HEK293 (cell line): ENCODE measurements at regions not wholly inside any gene's neighbourhood (a gene's known extent, or its start where the extent isn't known, plus 50 kb on each side); places are given as distances from the start of the nearest gene placed in this dataset.
A peak's percentile ranks its signal among the peaks of the same experiment; 100 is the strongest.

Experiments
- BCL11A ChIP-seq: fragments of 450-650 bp; formaldehyde crosslinking; IDR thresholded peaks from 2 replicates; pipeline ENCODE4 v1.5.1; 2016; ENCODE audit warnings: low read depth, missing biosample characterization, missing genetic modification characterization
- EGR2 ChIP-seq: fragments of 450-650 bp; formaldehyde crosslinking; IDR thresholded peaks from 2 replicates; pipeline ENCODE4 v1.5.1; 2016; ENCODE audit warnings: low read depth, missing biosample characterization, missing genetic modification characterization
- GFI1B ChIP-seq: fragments of 450-650 bp; formaldehyde crosslinking; IDR thresholded peaks from 2 replicates; pipeline ENCODE4 v1.5.1; 2016; ENCODE audit warnings: missing biosample characterization, missing genetic modification characterization
- MEIS1 ChIP-seq: sonication (generic); formaldehyde crosslinking; IDR thresholded peaks from 2 replicates; pipeline ENCODE4 v1.8.1; 2022; ENCODE audit warnings: missing genetic modification reagents, mild to moderate bottlenecking, borderline replicate concordance
- SALL2 ChIP-seq: fragments of 450-650 bp; formaldehyde crosslinking; IDR thresholded peaks from 2 replicates; pipeline ENCODE4 v1.5.0; 2017; ENCODE audit warnings: missing biosample characterization, mild to moderate bottlenecking, missing genetic modification characterization, borderline replicate concordance
- SETDB1 ChIP-seq: IDR thresholded peaks from one replicate; pipeline ENCODE4 v1.6.1; 2017; ENCODE audit warnings: mild to moderate bottlenecking, low read length, moderate library complexity, mixed read lengths; ENCODE audit not compliant: insufficient read length
- SP2 ChIP-seq: fragments of 450-650 bp; formaldehyde crosslinking; IDR thresholded peaks from 2 replicates; pipeline ENCODE4 v1.5.1; 2016; ENCODE audit warnings: missing biosample characterization, missing genetic modification characterization
- WT1 ChIP-seq: fragments of 450-650 bp; formaldehyde crosslinking; IDR thresholded peaks from 2 replicates; pipeline ENCODE4 v1.5.1; 2016; ENCODE audit warnings: missing biosample characterization, missing genetic modification characterization
- ZBTB17 ChIP-seq: fragments of 450-650 bp; formaldehyde crosslinking; IDR thresholded peaks from 2 replicates; pipeline ENCODE4 v1.5.1; 2016; ENCODE audit warnings: missing biosample characterization, missing genetic modification characterization
- ZBTB20 ChIP-seq: fragments of 450-650 bp; formaldehyde crosslinking; IDR thresholded peaks from 2 replicates; pipeline ENCODE4 v1.5.1; 2016; ENCODE audit warnings: missing biosample characterization, missing genetic modification characterization
- ZBTB48 ChIP-seq: fragments of 450-650 bp; formaldehyde crosslinking; IDR thresholded peaks from 2 replicates; pipeline ENCODE4 v1.5.1; 2016; ENCODE audit warnings: missing biosample characterization, missing genetic modification characterization
- ZBTB8A ChIP-seq: fragments of 450-650 bp; formaldehyde crosslinking; IDR thresholded peaks from 2 replicates; pipeline ENCODE4 v1.5.1; 2016; ENCODE audit warnings: missing biosample characterization, missing genetic modification characterization
- ZIC2 ChIP-seq: fragments of 450-650 bp; formaldehyde crosslinking; IDR thresholded peaks from 2 replicates; pipeline ENCODE4 v1.5.1; 2016; ENCODE audit warnings: missing biosample characterization, missing genetic modification characterization
- ZNF10 ChIP-seq: fragments of 450-650 bp; formaldehyde crosslinking; IDR thresholded peaks from 2 replicates; pipeline ENCODE4 v1.5.1; 2017; ENCODE audit warnings: missing biosample characterization, missing genetic modification characterization
- ZNF121 ChIP-seq: fragments of 450-650 bp; formaldehyde crosslinking; IDR thresholded peaks from 2 replicates; pipeline ENCODE4 v1.5.1; 2016; ENCODE audit warnings: missing biosample characterization, missing genetic modification characterization
- ZNF19 ChIP-seq: fragments of 450-650 bp; formaldehyde crosslinking; IDR thresholded peaks from 2 replicates; pipeline ENCODE4; 2016; ENCODE audit warnings: missing biosample characterization, missing genetic modification characterization, low read depth
- ZNF239 ChIP-seq: fragments of 450-650 bp; formaldehyde crosslinking; IDR thresholded peaks from 2 replicates; pipeline ENCODE4 v1.5.1; 2016; ENCODE audit warnings: missing biosample characterization, missing genetic modification characterization
- ZNF292 ChIP-seq: fragments of 450-650 bp; formaldehyde crosslinking; IDR thresholded peaks from 2 replicates; pipeline ENCODE4 v1.5.1; 2016; ENCODE audit warnings: low read depth, missing biosample characterization, missing genetic modification characterization, borderline replicate concordance
- ZNF324 ChIP-seq: fragments of 450-650 bp; formaldehyde crosslinking; IDR thresholded peaks from 2 replicates; pipeline ENCODE4 v1.5.1; 2016; ENCODE audit warnings: missing biosample characterization, missing genetic modification characterization
- ZNF335 ChIP-seq: fragments of 450-650 bp; formaldehyde crosslinking; conservative IDR thresholded peaks from 2 replicates; pipeline ENCODE4 v1.5.1; 2016; ENCODE audit warnings: missing biosample characterization, missing genetic modification characterization
- ZNF350 ChIP-seq: fragments of 450-650 bp; formaldehyde crosslinking; IDR thresholded peaks from 2 replicates; pipeline ENCODE4 v1.5.0; 2017; ENCODE audit warnings: missing biosample characterization, mild to moderate bottlenecking, missing genetic modification characterization
- ZNF354C ChIP-seq: fragments of 450-650 bp; formaldehyde crosslinking; IDR thresholded peaks from 2 replicates; pipeline ENCODE4 v1.5.1; 2016; ENCODE audit warnings: missing biosample characterization, missing genetic modification characterization, low read depth, borderline replicate concordance
- ZNF48 ChIP-seq: fragments of 450-650 bp; formaldehyde crosslinking; IDR thresholded peaks from 2 replicates; pipeline ENCODE4 v1.5.1; 2016; ENCODE audit warnings: missing biosample characterization, missing genetic modification characterization
- ZNF561 ChIP-seq: fragments of 450-650 bp; IDR thresholded peaks from 2 replicates; pipeline ENCODE4 v1.5.1; 2018; ENCODE audit warnings: missing biosample characterization, missing genetic modification characterization, borderline replicate concordance
- ZNF585B ChIP-seq: fragments of 450-650 bp; formaldehyde crosslinking; IDR thresholded peaks from 2 replicates; pipeline ENCODE4 v1.5.1; 2016; ENCODE audit warnings: missing biosample characterization, missing genetic modification characterization
- ZNF610 ChIP-seq: fragments of 450-650 bp; formaldehyde crosslinking; IDR thresholded peaks from 2 replicates; pipeline ENCODE4 v1.5.1; 2016; ENCODE audit warnings: missing biosample characterization, missing genetic modification characterization, borderline replicate concordance
- ZNF629 ChIP-seq: fragments of 450-650 bp; formaldehyde crosslinking; IDR thresholded peaks from 2 replicates; pipeline ENCODE4 v1.5.1; 2017; ENCODE audit warnings: missing biosample characterization, missing genetic modification characterization
- ZNF670 ChIP-seq: fragments of 450-650 bp; formaldehyde crosslinking; IDR thresholded peaks from 2 replicates; pipeline ENCODE4 v1.5.1; 2016; ENCODE audit warnings: missing biosample characterization, missing genetic modification characterization, low read depth
- ZNF792 ChIP-seq: fragments of 450-650 bp; formaldehyde crosslinking; IDR thresholded peaks from 2 replicates; pipeline ENCODE4 v1.5.1; 2016; ENCODE audit warnings: missing biosample characterization, missing genetic modification characterization
- ZNF830 ChIP-seq: fragments of 450-650 bp; IDR thresholded peaks from 2 replicates; pipeline ENCODE4 v1.5.0; 2018; ENCODE audit warnings: missing biosample characterization, missing genetic modification characterization, low read depth, mild to moderate bottlenecking, moderate library complexity
- ZNF837 ChIP-seq: fragments of 450-650 bp; formaldehyde crosslinking; IDR thresholded peaks from 2 replicates; pipeline ENCODE4 v1.5.1; 2016; ENCODE audit warnings: missing biosample characterization, missing genetic modification characterization
- ZSCAN30 ChIP-seq: fragments of 450-650 bp; IDR thresholded peaks from 2 replicates; pipeline ENCODE4 v1.5.1; 2018; ENCODE audit warnings: missing biosample characterization, mild to moderate bottlenecking, missing genetic modification characterization, moderate library complexity
- TF ChIP-seq, protein P1 (sequence below): fragments of 450-650 bp; formaldehyde crosslinking; IDR thresholded peaks from 2 replicates; pipeline ENCODE4 v1.5.1; 2016; ENCODE audit warnings: missing biosample characterization, missing genetic modification characterization
- TF ChIP-seq, protein P2 (sequence below): fragments of 450-650 bp; IDR thresholded peaks from 2 replicates; pipeline ENCODE4 v1.5.1; 2018; ENCODE audit warnings: missing biosample characterization, missing genetic modification characterization
- TF ChIP-seq, protein P3 (sequence below): fragments of 450-650 bp; formaldehyde crosslinking; IDR thresholded peaks from 2 replicates; pipeline ENCODE4 v1.5.1; 2016; ENCODE audit warnings: missing biosample characterization, missing genetic modification characterization

DNA sequence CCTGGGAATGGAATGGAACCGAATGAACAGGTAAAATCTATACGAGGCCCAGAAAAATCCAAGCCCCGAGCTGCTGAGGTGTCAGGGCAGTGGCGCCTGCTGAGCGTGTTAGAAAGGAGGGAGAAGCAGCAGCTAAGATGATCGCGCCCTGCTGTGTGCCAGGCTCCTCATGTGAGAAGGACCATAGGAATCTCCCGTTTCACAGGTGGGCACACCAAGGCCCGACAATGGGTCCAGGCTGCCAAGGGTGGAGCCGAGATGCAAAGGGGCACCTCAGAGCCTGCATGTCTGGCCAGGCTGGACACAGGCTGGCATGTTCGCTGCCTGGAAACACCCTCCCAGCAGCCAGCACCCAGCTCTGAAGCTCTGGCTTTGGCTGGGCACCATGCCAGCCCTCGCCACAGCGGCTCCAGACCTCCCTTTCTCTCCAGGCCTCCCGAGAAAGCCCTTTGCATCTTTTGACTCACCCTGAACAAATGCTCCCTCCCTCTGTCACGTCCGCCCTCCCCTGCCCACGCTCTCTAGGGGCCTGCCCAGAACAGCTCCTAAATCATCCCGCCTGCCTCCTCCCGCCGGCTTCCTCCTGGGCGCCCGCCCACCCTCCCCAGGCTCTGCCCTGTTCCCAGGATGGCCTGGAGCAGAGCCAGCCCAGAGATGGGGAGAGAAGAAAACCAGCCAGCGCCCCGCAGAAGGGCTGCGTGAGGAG, 217.8 kb upstream of the GSE1 start (continued):
- TF ChIP-seq WT1 (tag by site-specific recombination) (peak; percentile 95), ZBTB8A (tag by site-specific recombination) (peak; percentile 63), ZNF561 (tag by site-specific recombination) (no peak), BCL11A (tag by site-specific recombination) (no peak), ZIC2 (tag by site-specific recombination) (peak; percentile 94), ZNF19 (tag by site-specific recombination) (no peak), ZNF350 (no peak), ZNF335 (peak; percentile 15; the same call in 1 of the 2 replicates), ZBTB17 (tag by site-specific recombination) (peak; percentile 56), ZSCAN30 (no peak), SP2 (peak; percentile 79), ZNF837 (tag by site-specific recombination) (no peak), ZNF792 (tag by site-specific recombination) (no peak), MEIS1 (0 out of 2 replicates have a peak, but pooled peaks have one; percentile 55), ZNF830 (tag by site-specific recombination) (no peak), ZNF585B (tag by site-specific recombination) (no peak), GFI1B (tag by site-specific recombination) (no peak), ZBTB48 (peak; percentile 86), ZNF354C (tag by site-specific recombination) (no peak), ZNF239 (tag by site-specific recombination) (no peak), ZBTB20 (tag by site-specific recombination) (peak; percentile 32; the same call in 1 of the 2 replicates), ZNF121 (tag by site-specific recombination) (no peak), ZNF610 (tag by site-specific recombination) (0 out of 2 replicates have a peak, but pooled peaks have one; percentile 25), ZNF48 (no peak), ZNF10 (tag by site-specific recombination) (no peak), EGR2 (tag by site-specific recombination) (peak; percentile 87), ZNF670 (tag by site-specific recombination) (no peak), ZNF324 (tag by site-specific recombination) (no peak), ZNF292 (tag by site-specific recombination) (no peak), SALL2 (tag by site-specific recombination) (no peak), ZNF629 (tag by site-specific recombination) (peak; percentile 47; the same call in 1 of the 2 replicates), SETDB1 (no peak)
- TF ChIP-seq, protein P1, sequence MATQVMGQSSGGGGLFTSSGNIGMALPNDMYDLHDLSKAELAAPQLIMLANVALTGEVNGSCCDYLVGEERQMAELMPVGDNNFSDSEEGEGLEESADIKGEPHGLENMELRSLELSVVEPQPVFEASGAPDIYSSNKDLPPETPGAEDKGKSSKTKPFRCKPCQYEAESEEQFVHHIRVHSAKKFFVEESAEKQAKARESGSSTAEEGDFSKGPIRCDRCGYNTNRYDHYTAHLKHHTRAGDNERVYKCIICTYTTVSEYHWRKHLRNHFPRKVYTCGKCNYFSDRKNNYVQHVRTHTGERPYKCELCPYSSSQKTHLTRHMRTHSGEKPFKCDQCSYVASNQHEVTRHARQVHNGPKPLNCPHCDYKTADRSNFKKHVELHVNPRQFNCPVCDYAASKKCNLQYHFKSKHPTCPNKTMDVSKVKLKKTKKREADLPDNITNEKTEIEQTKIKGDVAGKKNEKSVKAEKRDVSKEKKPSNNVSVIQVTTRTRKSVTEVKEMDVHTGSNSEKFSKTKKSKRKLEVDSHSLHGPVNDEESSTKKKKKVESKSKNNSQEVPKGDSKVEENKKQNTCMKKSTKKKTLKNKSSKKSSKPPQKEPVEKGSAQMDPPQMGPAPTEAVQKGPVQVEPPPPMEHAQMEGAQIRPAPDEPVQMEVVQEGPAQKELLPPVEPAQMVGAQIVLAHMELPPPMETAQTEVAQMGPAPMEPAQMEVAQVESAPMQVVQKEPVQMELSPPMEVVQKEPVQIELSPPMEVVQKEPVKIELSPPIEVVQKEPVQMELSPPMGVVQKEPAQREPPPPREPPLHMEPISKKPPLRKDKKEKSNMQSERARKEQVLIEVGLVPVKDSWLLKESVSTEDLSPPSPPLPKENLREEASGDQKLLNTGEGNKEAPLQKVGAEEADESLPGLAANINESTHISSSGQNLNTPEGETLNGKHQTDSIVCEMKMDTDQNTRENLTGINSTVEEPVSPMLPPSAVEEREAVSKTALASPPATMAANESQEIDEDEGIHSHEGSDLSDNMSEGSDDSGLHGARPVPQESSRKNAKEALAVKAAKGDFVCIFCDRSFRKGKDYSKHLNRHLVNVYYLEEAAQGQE (tag by site-specific recombination) = no peak
- TF ChIP-seq, protein P2, sequence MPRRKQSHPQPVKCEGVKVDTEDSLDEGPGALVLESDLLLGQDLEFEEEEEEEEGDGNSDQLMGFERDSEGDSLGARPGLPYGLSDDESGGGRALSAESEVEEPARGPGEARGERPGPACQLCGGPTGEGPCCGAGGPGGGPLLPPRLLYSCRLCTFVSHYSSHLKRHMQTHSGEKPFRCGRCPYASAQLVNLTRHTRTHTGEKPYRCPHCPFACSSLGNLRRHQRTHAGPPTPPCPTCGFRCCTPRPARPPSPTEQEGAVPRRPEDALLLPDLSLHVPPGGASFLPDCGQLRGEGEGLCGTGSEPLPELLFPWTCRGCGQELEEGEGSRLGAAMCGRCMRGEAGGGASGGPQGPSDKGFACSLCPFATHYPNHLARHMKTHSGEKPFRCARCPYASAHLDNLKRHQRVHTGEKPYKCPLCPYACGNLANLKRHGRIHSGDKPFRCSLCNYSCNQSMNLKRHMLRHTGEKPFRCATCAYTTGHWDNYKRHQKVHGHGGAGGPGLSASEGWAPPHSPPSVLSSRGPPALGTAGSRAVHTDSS (tag by site-specific recombination) = no peak
- TF ChIP-seq, protein P3, sequence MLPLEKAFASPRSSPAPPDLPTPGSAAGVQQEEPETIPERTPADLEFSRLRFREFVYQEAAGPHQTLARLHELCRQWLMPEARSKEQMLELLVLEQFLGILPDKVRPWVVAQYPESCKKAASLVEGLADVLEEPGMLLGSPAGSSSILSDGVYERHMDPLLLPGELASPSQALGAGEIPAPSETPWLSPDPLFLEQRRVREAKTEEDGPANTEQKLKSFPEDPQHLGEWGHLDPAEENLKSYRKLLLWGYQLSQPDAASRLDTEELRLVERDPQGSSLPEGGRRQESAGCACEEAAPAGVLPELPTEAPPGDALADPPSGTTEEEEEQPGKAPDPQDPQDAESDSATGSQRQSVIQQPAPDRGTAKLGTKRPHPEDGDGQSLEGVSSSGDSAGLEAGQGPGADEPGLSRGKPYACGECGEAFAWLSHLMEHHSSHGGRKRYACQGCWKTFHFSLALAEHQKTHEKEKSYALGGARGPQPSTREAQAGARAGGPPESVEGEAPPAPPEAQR (tag by site-specific recombination) = no peak
